ENCODE measurements at regions not wholly inside any gene's neighbourhood (a gene's known extent, or its start where the extent isn't known, plus 50 kb on each side); places are given as distances from the start of the nearest gene placed in this dataset.

DNA sequence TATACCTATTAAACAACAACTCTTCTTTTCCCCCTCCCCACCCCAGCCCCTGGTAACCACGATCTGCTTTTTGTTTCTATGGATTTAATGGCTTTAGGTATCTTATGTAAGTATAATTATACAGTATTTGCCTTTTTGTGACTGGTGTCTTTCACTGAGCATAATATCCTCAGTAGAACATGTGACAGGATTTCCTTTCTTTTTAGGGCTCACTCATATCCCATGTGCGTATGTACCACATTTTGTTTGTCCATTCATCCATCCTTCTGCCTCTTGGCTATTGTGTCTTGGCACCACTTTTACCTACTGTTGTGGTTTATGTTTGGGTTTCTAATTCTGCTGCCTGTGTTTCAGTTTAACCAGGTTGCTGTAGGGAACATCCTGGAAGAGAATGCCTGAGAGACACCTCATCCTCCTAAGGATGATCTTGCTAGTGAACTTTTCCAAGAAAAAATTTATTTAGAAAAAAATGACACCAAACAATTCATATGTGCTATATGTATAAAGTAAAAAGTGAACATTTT is 77.6 kb upstream of the SESN3 start:
- WGBS (ENCODE audit: insufficient coverage): 80% methylated on average over 1 of the region's 2 CpGs
- H3K9me3 Mint-ChIP-seq: no peaks in the 10 kb centered on the region
- no peaks in the 10 kb centered on the region for H3K4me1 Mint-ChIP-seq

DNA sequence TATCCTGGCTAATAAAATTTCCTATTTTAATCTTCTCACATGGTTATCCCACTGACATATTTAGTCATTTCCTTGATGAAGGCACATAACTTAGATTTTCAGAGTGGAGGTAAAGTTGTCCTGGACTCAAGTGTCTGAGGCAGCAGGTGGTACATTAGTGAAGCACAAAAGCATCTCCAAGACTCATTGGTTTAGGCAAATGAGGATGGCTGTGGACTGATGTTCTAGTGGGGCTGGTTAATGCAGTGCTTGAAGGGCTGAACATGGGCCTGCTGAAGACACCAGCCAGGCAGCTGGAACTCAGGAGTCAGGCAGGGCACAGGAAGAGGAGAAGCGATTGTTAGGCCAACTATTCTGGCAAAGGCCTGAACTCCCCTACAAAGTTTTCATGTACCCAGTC is 76.3 kb upstream of the SESN3 start:
- H3K27ac ChIP-seq (ENCODE audit: low read length): no peak overlapping the region
- WGBS (ENCODE audit: insufficient coverage): 62% methylated on average over 1 of the region's 1 CpG
- TF ChIP-seq, protein P1, sequence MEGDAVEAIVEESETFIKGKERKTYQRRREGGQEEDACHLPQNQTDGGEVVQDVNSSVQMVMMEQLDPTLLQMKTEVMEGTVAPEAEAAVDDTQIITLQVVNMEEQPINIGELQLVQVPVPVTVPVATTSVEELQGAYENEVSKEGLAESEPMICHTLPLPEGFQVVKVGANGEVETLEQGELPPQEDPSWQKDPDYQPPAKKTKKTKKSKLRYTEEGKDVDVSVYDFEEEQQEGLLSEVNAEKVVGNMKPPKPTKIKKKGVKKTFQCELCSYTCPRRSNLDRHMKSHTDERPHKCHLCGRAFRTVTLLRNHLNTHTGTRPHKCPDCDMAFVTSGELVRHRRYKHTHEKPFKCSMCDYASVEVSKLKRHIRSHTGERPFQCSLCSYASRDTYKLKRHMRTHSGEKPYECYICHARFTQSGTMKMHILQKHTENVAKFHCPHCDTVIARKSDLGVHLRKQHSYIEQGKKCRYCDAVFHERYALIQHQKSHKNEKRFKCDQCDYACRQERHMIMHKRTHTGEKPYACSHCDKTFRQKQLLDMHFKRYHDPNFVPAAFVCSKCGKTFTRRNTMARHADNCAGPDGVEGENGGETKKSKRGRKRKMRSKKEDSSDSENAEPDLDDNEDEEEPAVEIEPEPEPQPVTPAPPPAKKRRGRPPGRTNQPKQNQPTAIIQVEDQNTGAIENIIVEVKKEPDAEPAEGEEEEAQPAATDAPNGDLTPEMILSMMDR (IDR thresholded peaks at IDR 0.05): no peak
- H3K27me3 Mint-ChIP-seq (ENCODE audit: low read depth in 2 of 2): peaks cover 0 to 5% of the 10 kb centered on the region in 2 donors
- H3K4me1 ChIP-seq (ENCODE audit: control insufficient read depth, insufficient read depth, low read length): no peaks in the 10 kb centered on the region
- H3K27me3 ChIP-seq (ENCODE audit: control insufficient read depth, insufficient read depth, low read length): no peaks in the 10 kb centered on the region
- no peaks in the 10 kb centered on the region for H3K36me3 Mint-ChIP-seq
- no peak overlapping the region for H3K27ac Mint-ChIP-seq
- no peak for DNase-seq
- intact Hi-C loops (cut with micrococcal nuclease): no loop called here
- no peaks in the 10 kb centered on the region for H3K9me3 ChIP-seq (ENCODE audit: control insufficient read depth, insufficient read depth, low read length)
- H3K4me3 Mint-ChIP-seq: no peak overlapping the region
- no peak overlapping the region for H3K4me3 ChIP-seq (ENCODE audit: low read length)
- no peaks in the 10 kb centered on the region for H3K9me3 Mint-ChIP-seq
- H3K36me3 ChIP-seq (ENCODE audit: control insufficient read depth, insufficient read depth, low read length): no peaks in the 10 kb centered on the region
- no peaks in the 10 kb centered on the region for H3K4me1 Mint-ChIP-seq
- ATAC-seq: no peak

More for the DNA sequence above, 77.6 kb upstream of the SESN3 start:
- Mint-ChIP-seq H3K4me3 (no peak overlapping the region), H3K27ac (no peak overlapping the region), H3K27me3 (ENCODE audit: low read depth in 2 of 2) (peaks cover 0 to 5% of the 10 kb centered on the region in 2 donors), H3K36me3 (no peaks in the 10 kb centered on the region)
- intact Hi-C loops (cut with micrococcal nuclease): no loop called here
- no peak overlapping the region for H3K27ac ChIP-seq (ENCODE audit: low read length)
- H3K27me3 ChIP-seq (ENCODE audit: control insufficient read depth, insufficient read depth, low read length): no peaks in the 10 kb centered on the region
- TF ChIP-seq, protein P1 (IDR thresholded peaks at IDR 0.05): no peak
- H3K4me1 ChIP-seq (ENCODE audit: control insufficient read depth, insufficient read depth, low read length): no peaks in the 10 kb centered on the region
- H3K4me3 ChIP-seq (ENCODE audit: low read length): no peak overlapping the region
- ATAC-seq: no peak
- no peaks in the 10 kb centered on the region for H3K9me3 ChIP-seq (ENCODE audit: control insufficient read depth, insufficient read depth, low read length)
- DNase-seq: no peak
- H3K36me3 ChIP-seq (ENCODE audit: control insufficient read depth, insufficient read depth, low read length): no peaks in the 10 kb centered on the region

- Mint-ChIP-seq H3K36me3 (no peaks in the 10 kb centered on the region), H3K4me3 (no peak overlapping the region), H3K27ac (no peak overlapping the region), H3K9me3 (no peaks in the 10 kb centered on the region), H3K27me3 (ENCODE audit: low read depth in 2 of 2) (peaks cover 0 to 5% of the 10 kb centered on the region in 2 donors), H3K4me1 (no peaks in the 10 kb centered on the region)
- H3K27me3 ChIP-seq (ENCODE audit: control insufficient read depth, insufficient read depth, low read length): no peaks in the 10 kb centered on the region
- no peak for DNase-seq
- WGBS (ENCODE audit: insufficient coverage): 95% methylated on average over 1 of the region's 1 CpG
- intact Hi-C loops (cut with micrococcal nuclease): no loop called here
- H3K9me3 ChIP-seq (ENCODE audit: control insufficient read depth, insufficient read depth, low read length): no peaks in the 10 kb centered on the region
- TF ChIP-seq, protein P1 (IDR thresholded peaks at IDR 0.05): no peak
- ATAC-seq: no peak
- no peak overlapping the region for H3K27ac ChIP-seq (ENCODE audit: low read length)
- no peaks in the 10 kb centered on the region for H3K4me1 ChIP-seq (ENCODE audit: control insufficient read depth, insufficient read depth, low read length)
- no peak overlapping the region for H3K4me3 ChIP-seq (ENCODE audit: low read length)
- no peaks in the 10 kb centered on the region for H3K36me3 ChIP-seq (ENCODE audit: control insufficient read depth, insufficient read depth, low read length)
These were observed 75.8 kb upstream of the SESN3 start for GRCh38 chr11:95306801-95307200.

GRCh38 chr11:95306123-95306522 is 75.1 kb upstream of the SESN3 start:
- Mint-ChIP-seq H3K4me1 (no peaks in the 10 kb centered on the region), H3K36me3 (no peaks in the 10 kb centered on the region), H3K9me3 (no peaks in the 10 kb centered on the region), H3K4me3 (no peak overlapping the region), H3K27ac (no peak overlapping the region), H3K27me3 (ENCODE audit: low read depth in 2 of 2) (peaks cover 0 to 5% of the 10 kb centered on the region in 2 donors)
- Histone ChIP-seq H3K4me1 (ENCODE audit: control insufficient read depth, insufficient read depth, low read length) (no peaks in the 10 kb centered on the region), H3K27ac (ENCODE audit: low read length) (no peak overlapping the region), H3K9me3 (ENCODE audit: control insufficient read depth, insufficient read depth, low read length) (no peaks in the 10 kb centered on the region), H3K36me3 (ENCODE audit: control insufficient read depth, insufficient read depth, low read length) (no peaks in the 10 kb centered on the region), H3K4me3 (ENCODE audit: low read length) (no peak overlapping the region), H3K27me3 (ENCODE audit: control insufficient read depth, insufficient read depth, low read length) (no peaks in the 10 kb centered on the region)
- intact Hi-C loops (cut with micrococcal nuclease): no loop called here
- TF ChIP-seq, protein P1 (IDR thresholded peaks at IDR 0.05): no peak
- whole genome bisulfite sequencing (ENCODE audit: insufficient coverage): 95% methylated on average over 3 of the region's 3 CpGs
- ATAC-seq (no peak), DNase-seq (no peak)
